ENCODE measurements at regions not wholly inside any gene's neighbourhood (a gene's known extent, or its start where the extent isn't known, plus 50 kb on each side); places are given as distances from the start of the nearest gene placed in this dataset.
A peak's percentile ranks its signal among the peaks of the same experiment; 100 is the strongest.
"Not testable (repeated sequence)": the region's sequence is repeated elsewhere in the genome, so short reads cannot be mapped to it uniquely, and the experiment has no call there.

DNA sequence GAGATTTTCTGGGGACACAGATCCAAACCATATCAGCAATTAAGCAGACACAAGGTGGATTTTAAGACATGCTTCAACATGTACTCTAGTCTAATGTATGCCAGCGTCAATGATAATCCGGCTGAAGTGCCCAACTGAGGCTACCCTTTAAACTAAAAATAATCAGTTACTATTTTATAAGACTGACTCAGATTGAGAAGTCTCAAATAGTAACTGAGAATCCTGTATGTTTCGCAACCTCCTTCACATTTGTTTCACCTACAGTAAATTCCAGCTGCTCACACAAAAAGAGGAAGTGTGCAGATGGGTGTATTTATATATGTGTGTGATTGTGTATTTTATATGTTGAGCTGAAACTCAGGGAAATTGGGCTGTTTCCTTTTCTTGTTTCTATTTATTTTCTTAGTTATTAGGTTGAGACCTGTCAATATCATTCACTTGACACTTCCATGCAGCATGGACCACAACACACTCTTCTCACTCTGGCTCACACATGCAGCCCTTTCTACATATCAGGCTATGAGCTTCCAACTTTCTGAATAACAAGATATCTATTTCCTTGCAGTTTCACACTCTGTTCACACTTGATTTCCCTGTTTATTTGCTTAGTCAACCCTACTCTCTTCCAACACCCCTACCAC lies 1224.9 kb upstream of the TMEM132C start:
- no peak for DNase-seq (ENCODE audit: low spot score)

GRCh38 chr12:127043731-127044130 lies 1223.2 kb upstream of the TMEM132C start:
- DNase-seq (ENCODE audit: low spot score), result no peak

DNA sequence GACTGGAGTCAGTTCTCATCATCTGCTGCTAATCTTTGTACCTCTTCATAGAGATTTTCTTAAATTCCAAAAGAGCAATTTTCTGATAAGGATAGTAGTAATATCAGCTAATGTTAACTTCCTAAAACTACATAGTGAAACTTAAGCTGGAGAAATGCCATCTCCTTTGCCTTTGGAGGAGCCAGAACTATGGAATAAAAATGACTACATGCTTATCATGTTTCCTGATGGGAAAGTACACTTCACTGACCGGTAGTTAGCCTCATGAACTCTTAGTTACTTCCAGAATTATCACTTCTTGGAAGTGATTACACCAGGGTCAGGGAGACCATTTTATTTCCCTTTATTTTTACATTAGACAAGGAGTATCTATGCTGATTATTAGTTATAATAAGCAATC lies 1222.1 kb upstream of the TMEM132C start:
- DNase-seq (ENCODE audit: low spot score), result no peak

- no peak for DNase-seq (ENCODE audit: low spot score)
Measured at GRCh38 chr12:127046467-127046866, 1220.5 kb upstream of the TMEM132C start.

DNA sequence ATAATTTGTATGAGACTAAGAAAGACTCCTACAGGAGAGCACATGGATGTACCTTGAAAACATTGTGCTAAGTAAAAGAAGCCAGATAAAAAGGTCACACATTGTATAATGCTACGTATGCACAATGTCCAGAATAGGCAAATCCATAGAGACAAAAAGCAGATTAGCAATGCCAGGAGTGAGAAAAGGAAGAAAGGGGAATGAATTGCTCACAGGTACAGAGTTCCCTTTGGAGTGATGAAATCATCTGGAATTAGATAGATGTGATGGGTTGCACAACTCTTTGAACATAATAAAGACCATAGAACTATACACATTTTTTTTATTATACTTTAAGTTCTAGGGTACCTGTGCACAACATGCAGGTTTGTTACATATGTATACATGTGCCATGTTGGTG lies 1218.9 kb upstream of the TMEM132C start:
- DNase-seq (ENCODE audit: low spot score), result no peak

DNA sequence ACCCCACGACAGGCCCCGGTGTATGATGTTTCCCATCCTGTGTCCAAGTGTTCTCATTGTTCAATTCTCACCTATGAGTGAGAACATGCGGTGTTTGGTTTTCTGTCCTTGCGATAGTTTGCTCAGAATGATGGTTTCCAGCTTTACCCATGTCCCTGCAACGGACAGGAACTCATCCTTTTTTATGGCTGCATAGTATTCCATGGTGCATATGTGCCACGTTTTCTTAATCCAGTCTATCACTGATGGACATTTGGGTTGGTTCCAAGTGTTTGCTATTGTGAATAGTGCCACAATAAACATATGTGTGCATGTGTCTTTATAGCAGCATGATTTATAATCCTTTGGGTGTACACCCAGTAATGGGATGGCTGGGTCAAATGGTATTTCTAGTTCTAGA lies 1218.4 kb upstream of the TMEM132C start:
- DNase-seq (ENCODE audit: low spot score), result not testable (repeated sequence)

DNA sequence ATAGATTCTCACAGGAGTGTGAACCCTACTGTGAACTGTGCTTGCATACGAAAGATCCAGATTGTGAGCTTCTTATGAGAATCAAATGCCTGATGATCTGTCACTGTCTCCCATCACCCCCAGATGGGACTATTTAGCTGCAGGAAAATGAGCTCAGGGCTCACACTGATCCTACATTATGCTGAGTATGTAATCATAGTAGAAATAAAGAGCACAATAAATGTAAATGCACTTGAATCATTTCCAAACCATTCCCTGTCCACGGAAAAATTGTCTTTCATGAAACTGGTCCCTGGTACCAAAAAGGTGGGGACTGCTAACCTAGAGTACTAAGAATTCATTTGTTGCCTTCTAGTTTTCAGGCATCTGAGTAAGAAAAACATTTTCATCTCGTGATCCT lies 1215.8 kb upstream of the TMEM132C start:
- DNase-seq (ENCODE audit: low spot score), result no peak

DNA sequence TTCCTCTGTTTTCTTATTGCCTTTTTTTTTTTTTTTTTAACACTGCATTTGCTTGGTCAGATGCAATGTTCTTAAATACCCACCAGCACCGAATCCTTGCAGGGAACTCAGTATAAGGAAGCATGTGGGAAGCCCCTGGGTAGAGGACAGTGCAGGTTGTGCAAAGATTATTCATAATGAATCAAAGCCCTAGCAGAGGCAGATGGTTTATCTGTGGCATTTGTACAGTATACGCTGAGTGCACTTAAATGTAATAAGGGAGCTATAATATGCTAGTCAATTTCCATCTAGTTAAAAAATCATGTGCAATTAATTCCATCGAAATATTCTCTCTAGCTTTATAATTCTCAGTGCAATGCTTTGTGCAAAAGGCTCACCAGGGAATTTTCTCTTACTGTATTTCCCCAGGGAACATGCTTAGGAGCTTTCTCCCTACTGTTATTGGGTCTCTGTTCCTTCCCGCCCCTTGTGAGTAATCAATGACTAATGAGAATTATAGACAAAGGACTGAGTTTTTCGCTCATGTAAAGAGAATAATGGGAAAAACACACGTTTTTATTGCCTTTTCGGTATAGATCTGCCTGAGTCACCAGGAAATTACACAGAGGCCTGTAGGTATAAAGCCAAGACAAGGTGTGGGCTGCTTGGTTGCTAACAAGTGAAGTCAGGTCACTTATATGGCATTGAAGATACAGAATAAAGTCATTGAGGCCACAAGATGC lies 1214.3 kb upstream of the TMEM132C start:
- peak; percentile 32 for DNase-seq (ENCODE audit: low spot score)

GRCh38 chr12:127054531-127054930 lies 1212.4 kb upstream of the TMEM132C start:
- DNase-seq (ENCODE audit: low spot score), result no peak

DNA sequence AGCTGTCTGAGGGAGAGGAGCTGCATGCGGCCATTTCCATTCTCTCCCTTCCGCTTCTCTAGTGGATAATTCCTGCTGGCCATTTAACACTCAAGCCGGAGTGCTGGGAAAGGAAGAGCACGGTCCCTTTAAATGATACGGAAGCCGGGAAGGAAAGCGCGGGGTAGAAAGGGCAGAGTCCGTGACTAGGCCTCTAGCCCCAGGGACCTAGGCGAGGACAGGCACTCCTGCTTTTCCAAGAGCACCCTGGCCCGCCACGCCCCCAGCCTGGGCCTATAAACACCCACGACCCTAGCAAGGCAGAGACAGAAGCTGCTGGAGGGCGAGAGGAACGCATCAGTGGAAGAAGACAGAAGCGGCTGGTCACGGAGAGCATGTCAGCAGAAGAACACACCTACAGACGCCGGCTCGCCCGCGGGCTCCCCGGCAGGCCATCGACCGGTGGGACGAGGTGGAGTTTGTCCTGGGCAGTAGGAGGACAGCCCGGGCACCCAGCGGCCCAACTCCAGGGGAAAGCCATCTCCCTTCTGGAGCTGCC lies 1206.6 kb upstream of the TMEM132C start:
- no peak for DNase-seq (ENCODE audit: low spot score)

DNA sequence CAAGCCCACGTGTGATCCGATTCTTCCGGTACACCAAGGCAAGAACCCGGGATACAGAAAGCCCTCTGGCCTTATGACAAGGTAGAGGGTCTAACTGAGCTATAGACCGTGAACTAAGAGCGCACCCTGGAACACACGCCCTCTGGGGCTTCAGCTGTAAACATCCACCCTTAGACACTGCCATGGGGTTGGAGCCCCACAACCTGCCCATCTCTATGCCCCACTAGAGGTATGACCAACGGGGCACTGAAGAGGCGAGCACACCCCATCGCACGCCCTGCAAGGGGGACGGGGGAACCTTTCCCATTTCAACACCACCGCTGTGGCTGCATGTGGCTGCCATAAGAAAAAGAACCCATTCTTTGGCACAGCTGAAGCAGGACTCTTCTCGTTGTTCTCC lies 1206.0 kb upstream of the TMEM132C start:
- no peak for DNase-seq (ENCODE audit: low spot score)

GRCh38 chr12:127063339-127064072 lies 1203.5 kb upstream of the TMEM132C start:
- DNase-seq (ENCODE audit: low spot score), result no peak

GRCh38 chr12:127064207-127064606 lies 1202.8 kb upstream of the TMEM132C start:
- no peak for DNase-seq (ENCODE audit: low spot score)

- no peak for DNase-seq (ENCODE audit: low spot score)
Measured at GRCh38 chr12:127065595-127065994, 1201.4 kb upstream of the TMEM132C start.

DNA sequence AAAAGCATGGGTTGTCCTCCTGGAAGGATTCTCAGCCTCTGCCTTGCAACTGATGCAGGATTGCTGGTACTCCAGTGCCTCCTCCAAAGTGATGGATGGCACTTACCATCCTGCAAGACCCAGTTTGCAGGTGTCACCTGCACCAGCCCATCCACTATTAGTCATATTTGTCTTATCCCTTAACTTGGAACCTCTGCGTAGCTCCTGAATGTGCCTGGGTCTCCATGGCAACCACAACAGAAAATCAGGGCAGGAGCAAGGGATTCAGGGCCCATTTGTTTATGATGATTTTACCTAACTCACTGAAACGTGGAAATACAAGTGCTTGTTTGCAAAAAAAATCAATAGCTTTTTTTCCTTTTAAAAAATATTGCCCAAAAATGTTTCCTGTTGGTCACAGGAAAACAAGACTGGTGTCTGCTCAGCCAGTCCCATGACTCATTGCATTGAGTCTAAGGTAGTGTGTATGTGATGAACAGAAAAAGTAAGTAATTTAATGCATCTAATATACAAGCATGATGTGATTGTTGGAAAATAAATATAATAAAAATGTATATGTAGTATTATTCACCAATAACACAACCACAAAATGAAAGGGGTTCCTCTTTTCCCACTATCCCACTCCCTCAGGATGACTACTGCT lies 1196.3 kb upstream of the TMEM132C start:
- no peak for DNase-seq (ENCODE audit: low spot score)

GRCh38 chr12:127074161-127074560 lies 1192.8 kb upstream of the TMEM132C start:
- no peak for DNase-seq (ENCODE audit: low spot score)

- no peak for DNase-seq (ENCODE audit: low spot score)
Measured at GRCh38 chr12:127075981-127076380, 1191.0 kb upstream of the TMEM132C start.

DNA sequence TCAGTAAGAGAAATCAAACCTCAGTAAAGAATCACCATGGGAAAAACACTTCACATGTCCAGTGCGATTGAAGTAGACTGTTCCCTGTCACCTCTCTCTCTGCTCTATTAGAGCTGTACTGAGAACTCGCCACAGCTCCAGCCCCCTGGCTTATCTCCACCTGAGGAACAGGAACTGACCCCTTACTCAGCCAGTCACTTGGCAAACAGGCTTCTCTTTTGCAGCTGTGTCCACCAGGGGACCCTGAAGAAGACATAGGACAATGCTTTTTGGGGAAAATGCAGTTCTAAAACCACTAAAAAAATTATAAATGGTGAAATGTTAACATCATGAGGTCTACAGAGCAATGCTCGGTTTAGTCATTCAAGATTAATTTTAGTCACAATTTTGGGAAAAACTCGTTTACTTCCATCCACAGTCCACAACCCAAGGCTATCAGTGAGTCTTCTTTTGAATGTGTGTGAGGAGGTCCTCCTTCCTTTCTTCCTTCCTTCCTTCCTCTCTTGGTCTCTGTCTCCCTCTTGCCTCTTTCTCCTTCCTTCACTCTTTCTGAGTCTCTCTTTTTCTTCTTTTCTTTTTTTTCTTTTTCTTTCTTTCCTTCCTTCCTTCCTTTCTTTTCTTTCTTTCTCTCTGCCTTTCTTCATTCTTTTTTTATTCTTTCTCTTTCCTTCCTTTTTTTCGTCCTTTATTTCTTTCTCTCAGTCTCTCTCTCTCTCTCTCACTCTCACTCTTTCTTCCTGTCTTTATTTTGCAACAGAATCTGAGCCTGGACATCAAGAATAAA lies 1189.5 kb upstream of the TMEM132C start:
- DNase-seq (ENCODE audit: low spot score), result no peak

GRCh38 chr12:127078577-127079350 lies 1188.2 kb upstream of the TMEM132C start:
- no peak for DNase-seq (ENCODE audit: low spot score)

DNA sequence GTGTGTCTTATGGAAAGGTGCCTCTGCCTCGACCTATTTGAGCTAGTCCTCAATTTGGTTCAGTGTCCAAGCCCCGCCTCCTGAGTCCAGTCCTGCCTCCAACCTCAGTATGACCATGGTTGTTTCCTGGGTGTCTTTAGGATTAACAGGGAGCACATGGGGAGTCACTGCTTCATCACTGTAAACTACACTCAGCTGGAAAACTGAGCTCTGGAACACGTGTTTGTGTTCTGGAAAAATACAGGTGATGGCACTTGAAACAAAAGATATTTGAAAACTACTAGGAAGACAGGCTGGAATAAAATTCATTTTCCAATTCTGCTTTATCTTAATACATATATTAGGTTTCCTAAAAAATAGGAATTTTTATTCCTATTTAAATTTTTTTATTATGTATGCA lies 1187.3 kb upstream of the TMEM132C start:
- no peak for DNase-seq (ENCODE audit: low spot score)

DNA sequence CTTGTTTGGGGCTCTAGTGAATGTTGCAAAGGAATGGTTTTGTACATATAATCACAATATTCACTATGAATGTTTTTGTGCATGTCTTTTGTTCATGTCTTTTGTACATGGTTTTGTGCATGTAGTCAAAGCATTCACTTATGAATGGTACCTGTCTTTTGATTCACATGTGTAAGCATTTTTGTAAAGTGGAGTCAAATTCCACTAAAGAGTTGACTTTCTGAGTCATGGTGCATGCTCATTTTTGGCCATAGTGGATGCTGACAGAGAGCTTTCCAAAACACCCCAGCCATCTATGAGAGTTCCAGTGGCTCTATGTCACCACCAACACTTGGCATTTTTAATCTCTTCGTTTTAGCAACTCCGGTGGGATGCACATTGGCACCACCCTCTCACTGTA lies 1185.9 kb upstream of the TMEM132C start:
- no peak for DNase-seq (ENCODE audit: low spot score)
